GM12878 (cell line): ENCODE measurements at regions not wholly inside any gene's neighbourhood (a gene's known extent, or its start where the extent isn't known, plus 50 kb on each side); places are given as distances from the start of the nearest gene placed in this dataset.

ENCODE experiments used
- ATAC-seq: fragments of 200-7000 bp; cut with Tn5 transposase; 3 replicates; pipeline ENCODE4 v1.9.1; 2020; ENCODE audit warnings: mild to moderate bottlenecking, moderate library complexity
- BruUV-seq: library from RNA; stranded (reverse); fragments of 400-500 nt; replicated peaks from 2 replicates; lab custom pipeline; 2021; lab: Mats Ljungman, UMichigan
- CTCF ChIA-PET: fragments of 300-600 bp; sonication (Branson Sonifier 250); formaldehyde crosslinking; extraction: SDS; loops from one replicate; lab custom pipeline; 2021; ENCODE audit warnings: inconsistent platforms; lab: Yijun Ruan, JAX
- POLR2A ChIA-PET: fragments of 350-600 bp; formaldehyde crosslinking; extraction: SDS; loops from one replicate; lab custom pipeline; 2021; ENCODE audit warnings: inconsistent platforms; lab: Charles Lee
- RAD21 ChIA-PET: fragments of 300-600 bp; sonication (Branson Sonifier 250); formaldehyde crosslinking; loops from one replicate; lab custom pipeline; 2023; ENCODE audit warnings: antibody characterized with exemption; ENCODE audit not compliant: unreplicated experiment; lab: Charles Lee
- SMC1A ChIA-PET: fragments of 300-600 bp; sonication (Branson Sonifier 250); formaldehyde crosslinking; loops from one replicate; lab custom pipeline; 2023; ENCODE audit not compliant: unreplicated experiment, uncharacterized antibody; lab: Charles Lee
- DNase-seq: peaks from one replicate; pipeline ENCODE4 v3.0.0-alpha.2; 2011; ENCODE audit warnings: low read depth, low spot score
- FAIRE-seq: peaks from 3 replicates; lab custom pipeline; 2011; peaks lifted over from hg19 to GRCh38; lab: Jason Lieb, UNC
- H2AFZ ChIP-seq: 2 replicates; pipeline ENCODE4 v1.6.0; 2011; ENCODE audit warnings: low read depth, low read length, control low read depth; ENCODE audit not compliant: control insufficient read depth
- H3K27ac ChIP-seq: 2 replicates; pipeline ENCODE4 v1.5.1; 2011; ENCODE audit warnings: control low read depth; ENCODE audit not compliant: control insufficient read depth, insufficient read depth
- H3K27me3 ChIP-seq, 2 experiments: replicated peaks in 1 of 2; 2 replicates each; pipeline versions ENCODE4 v1.6.0 to v1.6.1; 2011; ENCODE audit warnings: low read length in 1 of 2; ENCODE audit not compliant: control insufficient read depth in 2 of 2, insufficient read depth in 2 of 2
- H3K36me3 ChIP-seq, 2 experiments: 2 replicates each; pipeline ENCODE4 v1.5.1; 2011; ENCODE audit warnings: low read length in 1 of 2; ENCODE audit not compliant: control insufficient read depth in 2 of 2, insufficient read depth in 2 of 2
- H3K4me1 ChIP-seq: 2 replicates; pipeline ENCODE4 v1.6.1; 2011; ENCODE audit warnings: mild to moderate bottlenecking, low read length, moderate library complexity, mixed read lengths; ENCODE audit not compliant: control insufficient read depth, insufficient read depth
- H3K4me2 ChIP-seq: 2 replicates; pipeline ENCODE4 v1.6.0; 2011; ENCODE audit warnings: control low read depth; ENCODE audit not compliant: control insufficient read depth, insufficient read depth
- H3K4me3 ChIP-seq: fragments of 200-600 bp; sonication (generic); 2 replicates; pipeline ENCODE4 v1.5.1; 2016
- H3K79me2 ChIP-seq: 2 replicates; pipeline ENCODE4 v1.6.0; 2011; ENCODE audit warnings: low read length; ENCODE audit not compliant: control insufficient read depth, insufficient read depth
- H3K9ac ChIP-seq: 2 replicates; pipeline ENCODE4 v1.8.0; 2011; ENCODE audit warnings: low read length, control low read depth, mixed read lengths; ENCODE audit not compliant: control insufficient read depth, insufficient read depth
- H3K9me3 ChIP-seq: replicated peaks from 3 replicates; pipeline ENCODE4 v1.5.1; 2011; ENCODE audit warnings: mild to moderate bottlenecking, low read length; ENCODE audit not compliant: control insufficient read depth, insufficient read depth
- H4K20me1 ChIP-seq: 2 replicates; pipeline ENCODE4 v1.6.0; 2011; ENCODE audit not compliant: control insufficient read depth, insufficient read depth
- BMI1 ChIP-seq: fragments of 450-650 bp; IDR thresholded peaks from 2 replicates; pipeline ENCODE4 v1.6.1; 2016; ENCODE audit warnings: mild to moderate bottlenecking, moderate library complexity, borderline replicate concordance
- E4F1 ChIP-seq: fragments of 450-650 bp; IDR thresholded peaks from 2 replicates; pipeline ENCODE4 v1.6.1; 2018; ENCODE audit warnings: borderline replicate concordance, mild to moderate bottlenecking; ENCODE audit not compliant: partially characterized antibody
- IKZF1 ChIP-seq: fragments of 450-650 bp; conservative IDR thresholded peaks from 2 replicates; pipeline ENCODE4 v1.6.1; 2017; ENCODE audit warnings: antibody characterized with exemption, mild to moderate bottlenecking
- NFIC ChIP-seq: IDR thresholded peaks from 2 replicates; pipeline ENCODE4 v1.6.1; 2012; ENCODE audit warnings: low read depth, mild to moderate bottlenecking, inconsistent platforms, low read length, moderate library complexity
- SREBF1 ChIP-seq: IDR thresholded peaks from 2 replicates; pipeline ENCODE4 v1.6.1; 2012; ENCODE audit warnings: mild to moderate bottlenecking, low read length
- SRF ChIP-seq, 2 experiments: IDR thresholded peaks; 2 replicates each; pipeline ENCODE4 v1.6.1; 2011; ENCODE audit warnings: low read depth in 2 of 2, low read length in 2 of 2, mild to moderate bottlenecking in 1 of 2, moderate library complexity in 1 of 2
- ZBTB40 ChIP-seq: fragments of 450-650 bp; IDR thresholded peaks from 2 replicates; pipeline ENCODE4 v1.6.1; 2016; ENCODE audit warnings: mild to moderate bottlenecking, moderate library complexity, borderline replicate concordance
- WGBS: methylation state at CpG from one replicate; pipeline ENCODE4 v1.1.6; 2016; ENCODE audit warnings: low lambda C conversion rate; ENCODE audit not compliant: insufficient replicate concordance, insufficient coverage; ENCODE audit errors: missing lambda C conversion rate; 5-methylcytosine and 5-hydroxymethylcytosine counted together
- in situ Hi-C: fragments of 300-500 bp; cut with MboI; formaldehyde crosslinking; loops from 9 replicates; pipeline ENCODE4 v1.14.3; 2018; ENCODE audit warnings: mixed read lengths
- intact Hi-C: fragments of 100-400 bp; cut with micrococcal nuclease; formaldehyde crosslinking; loops from one replicate; pipeline ENCODE4 v1.14.2; 2022; ENCODE audit not compliant: unreplicated experiment
- TF ChIP-seq, protein P1 (sequence below): fragments of 450-650 bp; IDR thresholded peaks from 2 replicates; pipeline ENCODE4 v1.6.1; 2017; ENCODE audit warnings: mild to moderate bottlenecking

DNA sequence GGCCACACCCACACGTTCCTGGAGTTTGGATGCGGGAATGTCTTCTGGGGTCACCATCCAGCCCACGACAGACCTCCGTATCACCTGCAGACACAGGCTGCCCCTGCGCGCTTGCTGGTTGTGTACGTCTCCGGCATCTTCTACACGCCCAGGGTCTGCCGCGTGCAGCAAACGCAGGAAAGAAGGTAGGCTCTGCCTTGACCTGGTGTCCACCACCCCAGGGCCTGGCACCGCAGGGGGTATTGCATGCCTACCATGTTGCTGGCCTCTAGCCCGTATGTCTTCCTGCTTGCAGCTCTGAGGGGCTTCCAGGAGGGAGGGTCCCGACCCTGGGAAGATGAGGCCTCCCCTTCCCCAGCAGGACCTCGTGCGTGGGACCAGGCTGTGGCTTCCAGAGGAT lies 298.8 kb upstream of the IRX4 start (continued):
- TF ChIP-seq BMI1 (no peak), SRF (IDR thresholded peaks at IDR 0.05; ENCODE audit: low read depth in 2 of 2, low read length in 2 of 2) (no peak), ZBTB40 (no peak), SREBF1 (no peak), NFIC (no peak)
- TF ChIP-seq, protein P1, sequence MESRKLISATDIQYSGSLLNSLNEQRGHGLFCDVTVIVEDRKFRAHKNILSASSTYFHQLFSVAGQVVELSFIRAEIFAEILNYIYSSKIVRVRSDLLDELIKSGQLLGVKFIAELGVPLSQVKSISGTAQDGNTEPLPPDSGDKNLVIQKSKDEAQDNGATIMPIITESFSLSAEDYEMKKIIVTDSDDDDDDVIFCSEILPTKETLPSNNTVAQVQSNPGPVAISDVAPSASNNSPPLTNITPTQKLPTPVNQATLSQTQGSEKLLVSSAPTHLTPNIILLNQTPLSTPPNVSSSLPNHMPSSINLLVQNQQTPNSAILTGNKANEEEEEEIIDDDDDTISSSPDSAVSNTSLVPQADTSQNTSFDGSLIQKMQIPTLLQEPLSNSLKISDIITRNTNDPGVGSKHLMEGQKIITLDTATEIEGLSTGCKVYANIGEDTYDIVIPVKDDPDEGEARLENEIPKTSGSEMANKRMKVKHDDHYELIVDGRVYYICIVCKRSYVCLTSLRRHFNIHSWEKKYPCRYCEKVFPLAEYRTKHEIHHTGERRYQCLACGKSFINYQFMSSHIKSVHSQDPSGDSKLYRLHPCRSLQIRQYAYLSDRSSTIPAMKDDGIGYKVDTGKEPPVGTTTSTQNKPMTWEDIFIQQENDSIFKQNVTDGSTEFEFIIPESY, result no peak

GRCh38 chr5:2181149-2181548 lies 298.4 kb upstream of the IRX4 start:
- no peaks in the 10 kb centered on the region for H3K36me3 ChIP-seq
- no peaks in the 10 kb centered on the region for H3K4me1 ChIP-seq
- no peak overlapping the region for H3K9ac ChIP-seq
- no peak overlapping the region for H2AFZ ChIP-seq
- intact Hi-C loops, result no loop called here
- no peaks in the 10 kb centered on the region; the same call in 2 of the 3 replicates for H3K9me3 ChIP-seq
- H3K27ac ChIP-seq, result no peak overlapping the region
- H3K4me2 ChIP-seq, result no peak overlapping the region
- in situ Hi-C loops, result no loop called here
- no peak overlapping the region for H3K4me3 ChIP-seq
- no peaks in the 10 kb centered on the region for H4K20me1 ChIP-seq
- POLR2A ChIA-PET, result no interaction called here
- RAD21 ChIA-PET, result no interaction called here
- no peaks in the 10 kb centered on the region for H3K27me3 ChIP-seq
- 48% methylated on average over 8 of the region's 8 CpGs for WGBS
- DNase-seq (no peak), FAIRE-seq (no peak), ATAC-seq (no peak)
- SMC1A ChIA-PET, result no interaction called here
- BruUV-seq, result no TSS peak
- CTCF ChIA-PET, result no interaction called here
- TF ChIP-seq IKZF1 (no peak), E4F1 (no peak)
- H3K79me2 ChIP-seq, result no peaks in the 10 kb centered on the region
